Stromal cell of bone marrow (primary cell): ENCODE measurements at regions not wholly inside any gene's neighbourhood (a gene's known extent, or its start where the extent isn't known, plus 50 kb on each side); places are given as distances from the start of the nearest gene placed in this dataset.

ENCODE experiments used
- DNase-seq: peaks from one replicate; pipeline ENCODE4 v3.0.0-alpha.2; 2012; ENCODE audit warnings: low read depth

DNA sequence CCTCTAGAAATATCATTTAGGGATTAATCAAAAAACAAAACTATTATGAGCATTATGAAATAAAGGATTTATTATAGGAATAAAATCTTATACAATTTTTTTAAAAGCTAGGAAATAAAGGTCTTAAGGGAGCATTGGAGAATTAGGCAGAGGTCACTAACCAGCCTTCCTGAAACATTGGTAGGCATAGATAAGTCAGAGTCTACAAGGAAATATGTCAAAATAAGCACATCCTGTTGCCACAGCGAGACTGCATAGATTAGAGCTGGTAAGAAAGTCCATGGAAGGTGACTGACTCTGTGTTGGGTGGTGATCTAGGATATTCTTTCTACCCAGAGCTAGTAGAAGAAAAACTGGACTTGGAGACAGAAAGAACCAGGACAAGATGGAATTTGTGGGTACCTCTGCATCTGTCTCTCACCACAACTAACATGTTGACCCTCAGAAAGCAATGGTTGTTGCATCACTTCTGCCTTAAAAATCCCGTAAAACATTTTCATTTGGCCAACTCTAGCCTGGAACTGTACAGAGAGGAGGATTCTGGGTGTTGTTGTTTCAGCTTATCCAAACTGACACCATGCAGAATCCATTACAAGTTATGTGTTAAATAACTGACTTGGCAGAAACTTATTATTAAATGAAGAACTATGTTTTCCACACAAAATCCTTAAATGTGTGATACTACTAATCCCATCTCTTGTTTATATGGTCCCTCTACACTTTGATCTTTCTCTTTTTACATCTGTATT, 77.1 kb downstream of the FBXO5 start:
- no peak for DNase-seq

DNA sequence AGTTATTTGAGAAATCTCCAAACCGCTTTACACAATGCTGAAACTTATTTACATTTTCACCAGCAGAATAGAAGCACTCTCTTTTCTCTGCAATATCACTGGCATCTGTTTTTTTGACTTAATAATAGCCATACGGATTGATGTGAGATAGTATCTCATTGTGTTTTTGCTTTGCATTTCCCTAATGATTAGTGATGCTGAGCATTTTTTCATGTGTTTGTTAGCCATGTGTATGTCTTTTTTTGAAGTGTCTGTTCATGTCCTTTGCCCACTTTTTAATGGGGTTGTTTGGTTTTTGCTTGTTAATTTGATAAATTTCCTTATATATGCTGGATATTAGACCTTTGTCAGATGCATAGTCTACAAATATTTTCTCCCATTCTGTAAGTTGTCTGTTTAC, 73.6 kb downstream of the FBXO5 start:
- no peak for DNase-seq

DNA sequence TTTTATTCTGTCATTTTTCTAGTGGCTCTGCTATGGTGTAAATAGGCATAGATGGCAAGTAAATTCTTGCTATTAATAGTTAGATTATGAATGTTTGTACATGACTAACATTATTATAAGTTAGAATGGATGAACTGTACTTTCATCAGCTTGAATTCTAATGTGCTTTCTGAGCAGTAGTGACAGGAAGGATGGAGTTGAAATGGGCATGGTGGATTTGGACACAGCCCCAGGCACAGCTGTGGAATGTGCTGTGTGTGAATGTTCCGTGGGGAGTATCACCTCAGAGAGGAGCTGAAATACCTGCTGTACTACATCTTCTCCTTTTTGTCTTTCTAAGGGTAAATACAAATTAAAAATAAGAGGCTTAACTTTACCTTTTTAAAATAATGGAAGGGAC, 66.8 kb downstream of the FBXO5 start:
- no peak for DNase-seq

DNA sequence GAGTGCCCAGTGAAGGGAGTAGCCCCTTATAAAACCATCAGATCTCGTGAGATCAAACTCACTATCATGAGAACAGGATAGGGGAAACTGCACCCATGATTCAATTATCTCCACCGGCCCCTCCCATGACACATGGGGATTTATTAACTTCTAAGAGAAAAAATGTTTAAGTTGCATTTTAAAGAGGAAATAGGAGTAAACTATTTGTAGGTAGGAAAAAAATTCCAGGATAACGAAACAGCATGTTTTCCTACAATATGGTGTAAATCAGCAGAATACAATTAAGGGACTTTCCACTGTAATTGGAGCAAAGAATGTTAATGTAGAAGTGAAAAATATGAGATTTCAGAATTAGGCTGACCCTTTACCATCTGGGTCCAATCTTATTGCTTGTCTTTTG, 63.9 kb downstream of the FBXO5 start:
- no peak for DNase-seq

DNA sequence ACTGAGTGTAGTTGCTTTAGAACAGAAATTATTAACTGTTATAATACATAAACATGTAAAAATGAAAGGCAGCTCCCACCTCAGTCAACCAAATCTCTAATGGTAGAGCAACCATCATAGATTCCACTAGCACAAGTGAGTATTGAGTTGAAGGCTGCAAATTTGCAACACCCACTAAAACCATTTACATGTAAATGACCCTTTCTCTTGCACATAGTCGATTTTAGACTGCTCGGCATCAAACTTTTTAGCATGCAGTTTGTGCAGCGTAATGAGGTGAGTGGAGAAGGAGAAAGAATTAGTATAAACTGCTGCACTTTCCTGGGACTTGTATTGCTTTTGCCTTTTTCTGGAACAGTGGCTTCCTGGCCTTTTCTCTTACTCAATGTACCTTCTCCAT, 62.8 kb downstream of the FBXO5 start:
- no peak for DNase-seq
